HG03064 (cell line): ENCODE measurements at regions not wholly inside any gene's neighbourhood (a gene's known extent, or its start where the extent isn't known, plus 50 kb on each side); places are given as distances from the start of the nearest gene placed in this dataset.

Source experiments
- ATAC-seq: cut with Tn5 transposase; IDR thresholded peaks from one replicate; pipeline ENCODE4 v1.9.1; 2021; ENCODE audit warnings: low read depth; ENCODE audit not compliant: unreplicated experiment

DNA sequence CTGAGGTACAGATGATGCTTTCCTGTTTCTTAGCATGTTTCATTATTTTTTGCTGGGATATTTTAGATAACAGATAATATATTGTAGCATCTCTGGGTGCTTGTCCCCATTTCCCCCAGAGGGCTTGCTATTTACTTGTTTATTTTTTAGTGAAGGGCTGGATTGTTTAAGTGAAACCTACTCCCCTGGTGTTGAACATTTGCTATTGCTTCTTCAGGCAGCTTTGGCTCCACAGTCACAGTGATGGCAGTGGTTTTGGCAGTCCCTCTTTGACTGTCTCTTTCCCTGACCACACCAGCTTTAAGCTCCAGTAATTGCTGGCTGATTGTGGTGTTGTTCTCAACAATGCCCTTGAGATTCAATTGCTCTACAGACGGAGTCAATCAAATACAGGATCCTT is 128.9 kb downstream of the KLF13 start:
- no peak for ATAC-seq

DNA sequence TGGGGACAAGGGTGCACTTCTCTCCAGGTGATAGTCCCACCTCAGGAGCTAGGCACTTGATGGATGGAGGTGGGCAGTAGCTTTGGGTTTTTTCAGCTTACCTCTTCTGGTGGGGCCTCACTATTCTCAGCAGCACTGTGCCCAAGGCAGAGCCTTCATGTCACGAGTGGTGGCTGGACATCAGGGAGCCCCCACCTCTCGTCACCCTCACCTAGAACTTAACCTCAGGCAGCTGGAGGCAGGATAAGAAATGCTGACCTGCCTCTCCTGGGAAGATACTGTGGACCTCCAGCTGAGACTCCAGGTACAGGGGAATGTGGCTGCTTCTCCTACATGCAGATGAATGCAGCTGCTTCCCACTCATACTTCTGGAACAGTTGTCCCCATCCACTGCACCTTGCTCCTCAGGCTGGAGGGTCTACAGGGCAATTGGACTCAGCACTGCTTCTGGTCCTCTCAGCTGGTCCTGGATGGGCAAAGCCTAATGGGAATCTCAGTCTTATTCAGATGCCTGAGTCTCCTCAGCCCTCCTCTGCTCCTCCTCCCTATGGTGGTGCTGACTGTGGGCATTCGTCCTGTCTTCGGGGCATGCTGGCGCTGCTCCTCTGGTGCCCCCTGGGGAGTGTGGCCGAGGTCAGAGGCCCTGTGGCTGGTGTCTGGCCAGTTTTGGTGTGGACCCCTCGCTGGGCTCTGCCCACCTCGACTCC is 129.9 kb downstream of the KLF13 start:
- no peak for ATAC-seq

DNA sequence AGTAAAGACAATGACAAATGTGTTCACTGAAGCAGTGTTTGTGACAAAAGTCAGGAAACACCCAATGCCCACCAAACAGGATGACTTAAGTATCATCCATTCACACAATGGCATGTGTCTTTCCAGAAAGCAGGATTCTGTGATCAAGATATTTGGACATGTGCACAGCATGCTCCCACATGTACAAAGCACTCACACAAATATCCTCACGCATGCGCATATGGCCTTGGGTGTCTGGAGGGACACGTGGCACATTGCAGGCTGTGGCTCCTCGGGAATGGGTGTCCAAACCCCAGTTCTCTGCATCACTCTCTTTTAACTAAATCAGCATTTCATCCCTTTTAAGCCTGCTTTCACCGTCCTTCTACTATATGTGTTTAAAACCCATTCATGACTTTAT is 130.5 kb downstream of the KLF13 start:
- no peak for ATAC-seq

DNA sequence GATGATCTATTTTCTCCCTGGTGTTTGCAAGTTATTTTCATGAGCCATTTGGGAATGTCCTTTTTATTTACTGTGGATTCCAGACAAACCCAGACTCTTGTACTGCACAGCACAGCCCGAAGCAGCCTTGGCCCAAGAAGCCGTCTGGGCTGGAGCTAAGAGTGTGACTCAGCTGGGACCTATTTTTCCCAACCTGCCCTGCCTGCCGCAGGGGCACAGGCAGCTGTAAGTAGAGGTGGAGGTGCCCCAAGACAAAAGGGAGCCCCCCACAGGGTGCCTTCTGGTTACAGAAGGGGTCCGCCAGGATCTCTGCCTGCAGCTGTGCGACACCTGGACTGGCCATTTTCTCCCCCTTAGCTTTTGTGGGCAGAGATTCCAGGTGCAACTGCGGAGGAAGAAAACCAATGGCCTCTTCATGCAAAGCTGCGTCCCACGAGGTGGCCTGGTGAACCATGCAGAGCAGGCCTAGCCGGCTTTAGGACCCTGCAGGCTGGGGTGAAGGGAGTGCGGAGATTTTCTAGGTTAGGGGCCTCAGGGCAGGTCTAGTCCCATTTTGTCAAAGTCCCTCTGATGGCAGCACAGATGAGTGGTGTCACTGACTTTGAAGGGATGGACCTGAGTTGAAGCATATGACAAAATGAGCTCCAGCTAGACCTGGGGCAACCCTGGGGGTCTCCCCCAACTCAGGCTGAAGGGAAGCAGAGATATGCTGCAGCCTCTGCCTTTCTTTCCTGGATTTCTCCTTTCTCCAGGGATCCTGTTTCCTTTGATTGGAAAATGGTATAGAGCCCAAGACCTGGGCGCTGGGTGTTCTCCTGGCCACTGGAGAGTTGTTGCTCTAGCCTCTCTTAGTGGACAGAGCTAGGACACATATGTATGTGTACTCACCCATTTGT is 131.2 kb downstream of the KLF13 start:
- no peak for ATAC-seq

- peak; percentile 80 for ATAC-seq
Measured at GRCh38 chr15:31458596-31459399, 132.2 kb downstream of the KLF13 start.

GRCh38 chr15:31459400-31459748 is 132.7 kb downstream of the KLF13 start:
- peak; percentile 8 for ATAC-seq

DNA sequence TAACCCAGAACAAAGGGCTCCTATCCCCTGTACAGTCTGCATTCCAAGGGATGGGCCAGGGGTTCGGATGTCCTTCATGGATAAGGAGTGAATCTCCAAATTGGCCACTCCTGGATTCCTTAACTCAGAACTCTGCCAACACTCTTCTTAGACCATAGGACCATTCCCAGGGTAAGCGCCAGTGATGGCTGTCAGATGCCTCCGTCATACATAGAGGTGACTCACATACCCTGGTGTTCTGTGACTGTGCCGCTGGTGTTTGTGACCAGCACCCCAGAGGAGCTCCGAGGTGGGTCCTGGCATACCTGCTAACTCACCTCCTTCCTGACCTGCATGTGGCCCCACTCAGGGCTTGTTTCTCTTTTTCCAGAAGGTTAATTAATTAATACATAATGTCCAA is 134.7 kb downstream of the KLF13 start:
- no peak for ATAC-seq

DNA sequence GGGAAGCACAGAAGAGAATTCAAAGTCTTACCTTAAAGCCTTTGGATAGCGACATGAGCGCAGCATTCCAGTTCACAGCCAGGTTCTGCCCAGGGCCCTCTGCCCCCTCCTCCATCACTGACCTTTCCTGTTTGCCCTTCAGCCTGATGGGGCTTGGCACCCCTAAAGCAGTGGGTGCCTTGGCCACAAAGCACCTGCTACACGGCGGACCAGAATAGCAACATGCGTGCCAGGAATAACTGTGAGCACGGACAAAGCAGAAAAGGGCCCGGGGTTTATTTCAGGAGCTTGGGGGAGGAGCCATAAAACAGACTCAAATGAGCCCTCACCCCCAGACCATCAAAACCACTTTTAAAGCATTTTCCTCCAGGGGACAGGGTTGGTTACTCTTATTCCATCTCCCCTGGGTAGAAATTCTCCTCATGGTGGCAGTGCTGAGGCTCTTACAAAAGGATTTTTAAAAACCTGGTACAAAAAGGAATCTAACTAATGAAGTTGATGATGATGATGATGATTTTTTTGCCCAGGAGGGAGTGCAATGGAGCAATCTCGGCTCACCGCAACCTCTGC is 135.4 kb downstream of the KLF13 start:
- ATAC-seq, result no peak

DNA sequence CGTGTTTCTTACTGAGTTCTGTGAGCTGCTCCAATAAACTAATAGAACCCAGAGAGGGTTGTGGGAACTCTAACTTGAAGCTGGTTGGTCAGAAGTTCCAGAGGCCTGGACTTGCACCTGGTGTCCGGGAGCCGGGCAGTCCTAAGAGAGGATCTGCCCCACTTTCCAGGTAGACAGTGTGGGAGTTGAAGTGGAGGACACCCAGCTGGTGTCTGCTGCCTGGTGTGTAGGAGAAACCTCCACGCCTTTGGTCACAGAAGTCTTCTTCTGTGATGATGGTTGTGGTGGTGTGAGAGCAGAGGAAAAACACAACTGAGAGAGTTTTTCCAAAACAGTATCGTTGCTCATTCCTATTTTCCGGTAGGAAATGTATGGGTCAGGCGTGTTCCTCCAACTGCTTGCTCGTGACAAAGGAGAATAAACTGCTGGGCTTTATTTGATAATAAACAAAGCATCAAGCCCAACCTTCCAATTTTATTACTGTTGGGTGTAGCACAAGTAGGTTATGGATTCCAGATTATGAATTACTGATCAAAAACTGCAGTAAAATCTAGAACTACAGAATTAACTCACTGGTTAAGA is 137.0 kb downstream of the KLF13 start:
- no peak for ATAC-seq

GRCh38 chr15:31464216-31465082 is 137.8 kb downstream of the KLF13 start:
- ATAC-seq, result no peak

DNA sequence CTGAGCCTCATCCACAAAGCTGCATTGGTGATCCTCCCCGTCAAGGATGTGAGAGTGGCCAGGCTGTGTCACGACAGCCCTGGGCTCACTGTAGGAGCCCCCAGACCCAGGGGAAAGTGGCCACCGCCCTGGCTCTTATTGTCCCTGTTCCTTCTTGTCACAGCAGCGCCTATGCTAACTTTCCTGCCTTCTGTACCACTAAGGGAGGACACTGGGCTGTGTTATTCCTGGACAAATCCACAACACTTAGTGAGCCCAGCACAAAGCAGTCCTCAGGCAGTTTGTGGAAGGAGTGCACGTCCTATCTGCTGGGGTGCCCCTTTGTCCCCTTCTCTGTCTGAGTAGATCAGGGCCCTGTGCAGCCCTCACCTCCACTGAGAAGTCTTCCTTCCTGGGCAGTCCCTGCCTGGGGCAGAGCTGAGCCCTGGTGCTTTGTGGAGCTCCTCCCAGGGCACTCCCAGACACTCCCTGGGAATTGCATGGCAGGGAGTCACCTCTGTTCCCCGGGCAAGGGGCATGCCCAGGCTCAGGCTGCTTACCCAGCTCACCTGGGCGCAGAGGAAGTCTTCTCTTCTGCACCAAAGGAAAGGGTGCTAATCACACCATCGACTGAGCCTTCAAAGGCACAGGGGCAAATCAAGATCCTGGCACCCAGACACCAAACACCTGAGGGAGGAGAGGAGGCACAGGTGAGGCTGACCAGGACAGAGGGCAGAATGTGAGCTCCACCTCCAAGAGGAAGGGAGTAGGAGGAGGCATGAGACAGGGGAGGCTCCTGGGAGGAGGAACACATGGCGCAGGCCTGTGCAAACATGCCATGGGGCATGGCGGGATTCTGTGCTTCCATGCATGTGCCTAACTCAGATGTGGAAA is 138.7 kb downstream of the KLF13 start:
- ATAC-seq, result no peak

GRCh38 chr15:31467361-31467760 is 140.7 kb downstream of the KLF13 start:
- no peak for ATAC-seq

DNA sequence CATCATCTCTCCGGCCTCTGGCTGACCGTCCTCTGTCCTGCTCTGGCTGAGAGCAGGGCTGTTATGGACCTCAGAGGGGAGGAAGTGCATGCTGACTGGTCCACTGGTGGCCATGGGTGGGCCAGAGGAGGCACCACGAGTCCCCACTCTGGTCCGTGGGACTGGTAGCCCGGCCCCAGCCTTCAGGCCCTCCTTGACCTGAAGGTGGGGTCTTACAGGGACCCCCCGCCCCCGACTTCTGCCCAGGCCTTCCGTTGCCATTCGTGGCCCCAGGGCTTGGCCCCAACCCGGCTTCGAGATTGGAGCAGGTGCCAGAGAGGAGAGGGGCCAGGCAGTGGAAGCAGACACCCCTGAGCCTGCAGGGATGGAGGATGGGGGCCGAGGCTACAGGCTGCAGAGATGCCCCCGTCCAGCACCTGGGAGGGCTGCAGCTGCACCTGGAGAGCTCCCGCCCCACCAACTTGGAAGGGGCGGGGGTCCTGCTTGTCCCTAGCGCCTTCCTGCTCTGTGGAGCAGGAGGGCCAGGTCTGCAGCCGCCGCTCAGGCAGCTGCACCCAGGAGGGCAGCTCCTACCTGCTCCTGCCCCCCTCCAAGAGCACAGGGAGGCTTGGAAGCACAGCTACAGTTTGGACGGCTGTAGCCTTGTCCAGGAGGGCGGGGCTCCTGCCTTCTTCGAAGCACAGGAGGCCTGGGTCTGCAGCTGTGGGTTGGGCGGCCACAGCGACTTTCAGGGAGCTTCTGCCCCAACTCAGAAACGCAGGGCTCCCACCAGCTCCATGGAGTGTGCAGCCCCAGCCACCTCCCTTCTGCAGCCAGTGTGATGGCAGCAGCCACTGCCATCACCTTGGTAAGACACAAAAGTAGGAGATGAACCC is 142.5 kb downstream of the KLF13 start:
- ATAC-seq, result no peak

- no peak for ATAC-seq
Measured at GRCh38 chr15:31469786-31470525, 143.3 kb downstream of the KLF13 start.

- no peak for ATAC-seq
Measured at GRCh38 chr15:31470756-31471155, 144.1 kb downstream of the KLF13 start.

GRCh38 chr15:31471731-31472430 is 145.2 kb downstream of the KLF13 start:
- ATAC-seq, result no peak
